ENCODE measurements at regions not wholly inside any gene's neighbourhood (a gene's known extent, or its start where the extent isn't known, plus 50 kb on each side); places are given as distances from the start of the nearest gene placed in this dataset.

GRCh38 chr9:118503236-118503635 is 799.0 kb downstream of the TLR4 start:
- no peaks in the 10 kb centered on the region for H3K27me3 ChIP-seq (ENCODE audit: control insufficient read depth, insufficient read depth, low read length)
- no peak overlapping the region for H3K4me3 ChIP-seq (ENCODE audit: low read length)
- no peaks in the 10 kb centered on the region for H3K4me1 ChIP-seq (ENCODE audit: control insufficient read depth, insufficient read depth, low read length)
- H3K36me3 ChIP-seq (ENCODE audit: control insufficient read depth, insufficient read depth, low read length), result no peaks in the 10 kb centered on the region
- no peaks in the 10 kb centered on the region for H3K9me3 ChIP-seq (ENCODE audit: control insufficient read depth, low read length)
- H3K9ac ChIP-seq (ENCODE audit: low read length), result no peak overlapping the region

GRCh38 chr9:118510711-118511110 is 806.5 kb downstream of the TLR4 start:
- Histone ChIP-seq H3K27me3 (ENCODE audit: control insufficient read depth, insufficient read depth, low read length) (no peaks in the 10 kb centered on the region), H3K4me3 (ENCODE audit: low read length) (no peak overlapping the region), H3K36me3 (ENCODE audit: control insufficient read depth, insufficient read depth, low read length) (no peaks in the 10 kb centered on the region), H3K4me1 (ENCODE audit: control insufficient read depth, insufficient read depth, low read length) (no peaks in the 10 kb centered on the region), H3K9me3 (ENCODE audit: control insufficient read depth, low read length) (no peaks in the 10 kb centered on the region), H3K9ac (ENCODE audit: low read length) (no peak overlapping the region)

GRCh38 chr9:118515947-118516346 is 811.7 kb downstream of the TLR4 start:
- Histone ChIP-seq H3K36me3 (ENCODE audit: control insufficient read depth, insufficient read depth, low read length) (no peaks in the 10 kb centered on the region), H3K4me1 (ENCODE audit: control insufficient read depth, insufficient read depth, low read length) (no peaks in the 10 kb centered on the region)

GRCh38 chr9:118521261-118521660 is 817.1 kb downstream of the TLR4 start:
- no peak overlapping the region for H3K9ac ChIP-seq (ENCODE audit: low read length)
- no peaks in the 10 kb centered on the region for H3K4me1 ChIP-seq (ENCODE audit: control insufficient read depth, insufficient read depth, low read length)
- H3K4me3 ChIP-seq (ENCODE audit: low read length), result no peak overlapping the region
- H3K36me3 ChIP-seq (ENCODE audit: control insufficient read depth, insufficient read depth, low read length), result no peaks in the 10 kb centered on the region
- H3K27me3 ChIP-seq (ENCODE audit: control insufficient read depth, insufficient read depth, low read length), result no peaks in the 10 kb centered on the region
- H3K9me3 ChIP-seq (ENCODE audit: control insufficient read depth, low read length), result no peaks in the 10 kb centered on the region

More at GRCh38 chr9:118515947-118516346, 811.7 kb downstream of the TLR4 start:
- Histone ChIP-seq H3K9me3 (ENCODE audit: control insufficient read depth, low read length) (no peaks in the 10 kb centered on the region), H3K9ac (ENCODE audit: low read length) (no peak overlapping the region), H3K27me3 (ENCODE audit: control insufficient read depth, insufficient read depth, low read length) (no peaks in the 10 kb centered on the region), H3K4me3 (ENCODE audit: low read length) (no peak overlapping the region)

- Histone ChIP-seq H3K4me1 (ENCODE audit: control insufficient read depth, insufficient read depth, low read length) (no peaks in the 10 kb centered on the region), H3K9me3 (ENCODE audit: control insufficient read depth, low read length) (no peaks in the 10 kb centered on the region), H3K27me3 (ENCODE audit: control insufficient read depth, insufficient read depth, low read length) (no peaks in the 10 kb centered on the region), H3K36me3 (ENCODE audit: control insufficient read depth, insufficient read depth, low read length) (no peaks in the 10 kb centered on the region), H3K9ac (ENCODE audit: low read length) (no peak overlapping the region), H3K4me3 (ENCODE audit: low read length) (no peak overlapping the region)
These were observed 818.2 kb downstream of the TLR4 start for GRCh38 chr9:118522093-118523028.

GRCh38 chr9:118527261-118527660 is 823.1 kb downstream of the TLR4 start:
- Histone ChIP-seq H3K4me3 (ENCODE audit: low read length) (no peak overlapping the region), H3K9ac (ENCODE audit: low read length) (no peak overlapping the region)

GRCh38 chr9:118529210-118529609 is 825.0 kb downstream of the TLR4 start:
- Histone ChIP-seq H3K9me3 (ENCODE audit: control insufficient read depth, low read length) (no peaks in the 10 kb centered on the region), H3K4me1 (ENCODE audit: control insufficient read depth, insufficient read depth, low read length) (no peaks in the 10 kb centered on the region), H3K36me3 (ENCODE audit: control insufficient read depth, insufficient read depth, low read length) (no peaks in the 10 kb centered on the region), H3K9ac (ENCODE audit: low read length) (no peak overlapping the region), H3K27me3 (ENCODE audit: control insufficient read depth, insufficient read depth, low read length) (no peaks in the 10 kb centered on the region), H3K4me3 (ENCODE audit: low read length) (no peak overlapping the region)

More at GRCh38 chr9:118527261-118527660, 823.1 kb downstream of the TLR4 start:
- Histone ChIP-seq H3K27me3 (ENCODE audit: control insufficient read depth, insufficient read depth, low read length) (no peaks in the 10 kb centered on the region), H3K9me3 (ENCODE audit: control insufficient read depth, low read length) (no peaks in the 10 kb centered on the region), H3K4me1 (ENCODE audit: control insufficient read depth, insufficient read depth, low read length) (no peaks in the 10 kb centered on the region), H3K36me3 (ENCODE audit: control insufficient read depth, insufficient read depth, low read length) (no peaks in the 10 kb centered on the region)

GRCh38 chr9:118529624-118530214 is 825.5 kb downstream of the TLR4 start:
- Histone ChIP-seq H3K9ac (ENCODE audit: low read length) (no peak overlapping the region), H3K4me3 (ENCODE audit: low read length) (no peak overlapping the region), H3K27me3 (ENCODE audit: control insufficient read depth, insufficient read depth, low read length) (no peaks in the 10 kb centered on the region), H3K4me1 (ENCODE audit: control insufficient read depth, insufficient read depth, low read length) (no peaks in the 10 kb centered on the region), H3K9me3 (ENCODE audit: control insufficient read depth, low read length) (no peaks in the 10 kb centered on the region), H3K36me3 (ENCODE audit: control insufficient read depth, insufficient read depth, low read length) (no peaks in the 10 kb centered on the region)

GRCh38 chr9:118532592-118532991 is 828.4 kb downstream of the TLR4 start:
- H3K27me3 ChIP-seq (ENCODE audit: control insufficient read depth, insufficient read depth, low read length), result no peaks in the 10 kb centered on the region
- H3K9ac ChIP-seq (ENCODE audit: low read length), result no peak overlapping the region
- no peaks in the 10 kb centered on the region for H3K4me1 ChIP-seq (ENCODE audit: control insufficient read depth, insufficient read depth, low read length)
- H3K36me3 ChIP-seq (ENCODE audit: control insufficient read depth, insufficient read depth, low read length), result no peaks in the 10 kb centered on the region
- no peak overlapping the region for H3K4me3 ChIP-seq (ENCODE audit: low read length)
- H3K9me3 ChIP-seq (ENCODE audit: control insufficient read depth, low read length), result no peaks in the 10 kb centered on the region

GRCh38 chr9:118533101-118533500 is 828.9 kb downstream of the TLR4 start:
- no peaks in the 10 kb centered on the region for H3K27me3 ChIP-seq (ENCODE audit: control insufficient read depth, insufficient read depth, low read length)
- no peak overlapping the region for H3K9ac ChIP-seq (ENCODE audit: low read length)
- H3K4me1 ChIP-seq (ENCODE audit: control insufficient read depth, insufficient read depth, low read length), result no peaks in the 10 kb centered on the region
- H3K36me3 ChIP-seq (ENCODE audit: control insufficient read depth, insufficient read depth, low read length), result no peaks in the 10 kb centered on the region
- no peak overlapping the region for H3K4me3 ChIP-seq (ENCODE audit: low read length)
- H3K9me3 ChIP-seq (ENCODE audit: control insufficient read depth, low read length), result no peaks in the 10 kb centered on the region

GRCh38 chr9:118533850-118534249 is 829.6 kb downstream of the TLR4 start:
- Histone ChIP-seq H3K4me3 (ENCODE audit: low read length) (no peak overlapping the region), H3K9me3 (ENCODE audit: control insufficient read depth, low read length) (no peaks in the 10 kb centered on the region), H3K36me3 (ENCODE audit: control insufficient read depth, insufficient read depth, low read length) (no peaks in the 10 kb centered on the region), H3K27me3 (ENCODE audit: control insufficient read depth, insufficient read depth, low read length) (no peaks in the 10 kb centered on the region), H3K4me1 (ENCODE audit: control insufficient read depth, insufficient read depth, low read length) (no peaks in the 10 kb centered on the region), H3K9ac (ENCODE audit: low read length) (no peak overlapping the region)

GRCh38 chr9:118536153-118536552 is 832.0 kb downstream of the TLR4 start:
- Histone ChIP-seq H3K36me3 (ENCODE audit: control insufficient read depth, insufficient read depth, low read length) (no peaks in the 10 kb centered on the region), H3K9me3 (ENCODE audit: control insufficient read depth, low read length) (no peaks in the 10 kb centered on the region), H3K4me3 (ENCODE audit: low read length) (no peak overlapping the region), H3K4me1 (ENCODE audit: control insufficient read depth, insufficient read depth, low read length) (no peaks in the 10 kb centered on the region), H3K27me3 (ENCODE audit: control insufficient read depth, insufficient read depth, low read length) (no peaks in the 10 kb centered on the region), H3K9ac (ENCODE audit: low read length) (no peak overlapping the region)

Data from mucosa of stomach (tissue), 1 donor.